RCC 7860 (cell line): ENCODE measurements at regions not wholly inside any gene's neighbourhood (a gene's known extent, or its start where the extent isn't known, plus 50 kb on each side); places are given as distances from the start of the nearest gene placed in this dataset.

Source experiments
- DNase-seq: peaks from one replicate; pipeline ENCODE4 v3.0.0-alpha.2; 2015; ENCODE audit warnings: low spot score
- FAIRE-seq: peaks from 2 replicates; lab custom pipeline; 2012; peaks lifted over from hg19 to GRCh38; lab: Jason Lieb, UNC

GRCh38 chr15:91603384-91604080, 250.0 kb upstream of the SLCO3A1 start:
- DNase-seq (no peak), FAIRE-seq (no peak)

- FAIRE-seq (no peak), DNase-seq (no peak)
Measured at GRCh38 chr15:91604122-91604521, 249.4 kb upstream of the SLCO3A1 start.

GRCh38 chr15:91605576-91605975, 247.9 kb upstream of the SLCO3A1 start:
- FAIRE-seq: no peak
- no peak for DNase-seq

- FAIRE-seq (no peak), DNase-seq (no peak)
Measured at GRCh38 chr15:91609231-91609630, 244.3 kb upstream of the SLCO3A1 start.

- FAIRE-seq (no peak), DNase-seq (no peak)
Measured at GRCh38 chr15:91609966-91610365, 243.5 kb upstream of the SLCO3A1 start.

- DNase-seq: no peak
- FAIRE-seq: no peak
Measured at GRCh38 chr15:91611561-91612323, 241.8 kb upstream of the SLCO3A1 start.

GRCh38 chr15:91620229-91620628, 233.3 kb upstream of the SLCO3A1 start:
- FAIRE-seq (no peak), DNase-seq (no peak)

- FAIRE-seq (no peak), DNase-seq (no peak)
Measured at GRCh38 chr15:91622235-91622634, 231.3 kb upstream of the SLCO3A1 start.

GRCh38 chr15:91622711-91623342, 230.7 kb upstream of the SLCO3A1 start:
- no peak for DNase-seq
- FAIRE-seq: no peak

- FAIRE-seq: no peak
- DNase-seq: no peak
Measured at GRCh38 chr15:91624353-91624968, 229.0 kb upstream of the SLCO3A1 start.

GRCh38 chr15:91625506-91625905, 228.0 kb upstream of the SLCO3A1 start:
- DNase-seq: no peak
- FAIRE-seq: no peak

- no peak for DNase-seq
- no peak for FAIRE-seq
Measured at GRCh38 chr15:91627473-91628278, 225.8 kb upstream of the SLCO3A1 start.

GRCh38 chr15:91630090-91630489, 223.4 kb upstream of the SLCO3A1 start:
- DNase-seq: no peak
- no peak for FAIRE-seq

- FAIRE-seq (no peak), DNase-seq (no peak)
Measured at GRCh38 chr15:91632176-91632575, 221.3 kb upstream of the SLCO3A1 start.

GRCh38 chr15:91632981-91633380, 220.5 kb upstream of the SLCO3A1 start:
- FAIRE-seq (peak; percentile 52), DNase-seq (peak; percentile 61)

GRCh38 chr15:91634179-91634578, 219.3 kb upstream of the SLCO3A1 start:
- FAIRE-seq (no peak), DNase-seq (no peak)

- FAIRE-seq: no peak
Measured at GRCh38 chr15:91635080-91635479, 218.4 kb upstream of the SLCO3A1 start.

GRCh38 chr15:91635641-91636040, 217.9 kb upstream of the SLCO3A1 start:
- FAIRE-seq: no peak

More at GRCh38 chr15:91635080-91635479, 218.4 kb upstream of the SLCO3A1 start:
- DNase-seq: no peak

GRCh38 chr15:91649016-91649415, 204.5 kb upstream of the SLCO3A1 start:
- FAIRE-seq: no peak
- no peak for DNase-seq

More at GRCh38 chr15:91635641-91636040, 217.9 kb upstream of the SLCO3A1 start:
- DNase-seq: no peak

GRCh38 chr15:91649831-91650321, 203.6 kb upstream of the SLCO3A1 start:
- DNase-seq (no peak), FAIRE-seq (no peak)
